GM06990 (cell line): ENCODE measurements at regions not wholly inside any gene's neighbourhood (a gene's known extent, or its start where the extent isn't known, plus 50 kb on each side); places are given as distances from the start of the nearest gene placed in this dataset.

Source experiments
- DNase-seq: peaks from one replicate; pipeline ENCODE4 v3.0.0-alpha.2; 2011; ENCODE audit not compliant: insufficient read length; ENCODE audit errors: extremely low read depth
- H3K27me3 ChIP-seq: replicated peaks from 2 replicates; pipeline ENCODE4 v1.6.0; 2011; ENCODE audit warnings: low read length; ENCODE audit not compliant: control insufficient read depth, insufficient read depth
- H3K36me3 ChIP-seq: 2 replicates; pipeline ENCODE4 v1.5.1; 2011; ENCODE audit warnings: low read length; ENCODE audit not compliant: control insufficient read depth, insufficient read depth
- H3K4me3 ChIP-seq: replicated peaks from 2 replicates; pipeline ENCODE4 v1.5.1; 2011; ENCODE audit warnings: low read depth, mild to moderate bottlenecking, control low read depth, low read length
- TF ChIP-seq, protein P1 (sequence below): IDR thresholded peaks from 2 replicates; pipeline ENCODE4 v1.5.1; 2011; ENCODE audit warnings: low read length, control low read depth, mild to moderate bottlenecking, inconsistent platforms; ENCODE audit not compliant: insufficient read depth, poor library complexity, severe bottlenecking

DNA sequence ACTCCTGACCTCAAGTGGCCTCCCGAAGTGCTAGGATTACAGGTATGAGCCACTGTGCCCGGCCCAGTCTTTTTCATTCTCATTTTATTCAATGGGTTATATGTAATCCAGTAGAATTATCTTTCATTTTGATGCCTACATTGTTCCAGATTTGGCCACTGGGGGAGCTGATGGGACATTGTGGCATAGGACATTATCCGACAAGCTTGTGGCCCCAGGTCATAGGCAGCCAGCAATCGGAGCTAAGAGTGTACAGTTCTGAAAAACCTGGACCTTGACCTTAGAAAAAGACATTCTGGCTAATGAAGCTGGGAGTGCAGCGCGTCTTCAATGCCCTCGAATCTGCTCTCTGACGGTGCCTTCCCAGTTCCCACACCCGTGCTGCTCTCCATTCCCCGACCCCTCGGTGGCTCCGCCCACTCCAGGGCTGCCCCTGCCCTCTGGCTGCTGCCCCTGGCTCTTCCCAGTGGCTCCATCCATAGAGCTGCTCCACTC is 108.7 kb downstream of the TEX29 start:
- TF ChIP-seq, protein P1, sequence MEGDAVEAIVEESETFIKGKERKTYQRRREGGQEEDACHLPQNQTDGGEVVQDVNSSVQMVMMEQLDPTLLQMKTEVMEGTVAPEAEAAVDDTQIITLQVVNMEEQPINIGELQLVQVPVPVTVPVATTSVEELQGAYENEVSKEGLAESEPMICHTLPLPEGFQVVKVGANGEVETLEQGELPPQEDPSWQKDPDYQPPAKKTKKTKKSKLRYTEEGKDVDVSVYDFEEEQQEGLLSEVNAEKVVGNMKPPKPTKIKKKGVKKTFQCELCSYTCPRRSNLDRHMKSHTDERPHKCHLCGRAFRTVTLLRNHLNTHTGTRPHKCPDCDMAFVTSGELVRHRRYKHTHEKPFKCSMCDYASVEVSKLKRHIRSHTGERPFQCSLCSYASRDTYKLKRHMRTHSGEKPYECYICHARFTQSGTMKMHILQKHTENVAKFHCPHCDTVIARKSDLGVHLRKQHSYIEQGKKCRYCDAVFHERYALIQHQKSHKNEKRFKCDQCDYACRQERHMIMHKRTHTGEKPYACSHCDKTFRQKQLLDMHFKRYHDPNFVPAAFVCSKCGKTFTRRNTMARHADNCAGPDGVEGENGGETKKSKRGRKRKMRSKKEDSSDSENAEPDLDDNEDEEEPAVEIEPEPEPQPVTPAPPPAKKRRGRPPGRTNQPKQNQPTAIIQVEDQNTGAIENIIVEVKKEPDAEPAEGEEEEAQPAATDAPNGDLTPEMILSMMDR = peak; percentile 62
- peaks cover 1% of the 10 kb centered on the region for H3K27me3 ChIP-seq
- no peak for DNase-seq
- no peak overlapping the region for H3K4me3 ChIP-seq
- no peaks in the 10 kb centered on the region for H3K36me3 ChIP-seq

DNA sequence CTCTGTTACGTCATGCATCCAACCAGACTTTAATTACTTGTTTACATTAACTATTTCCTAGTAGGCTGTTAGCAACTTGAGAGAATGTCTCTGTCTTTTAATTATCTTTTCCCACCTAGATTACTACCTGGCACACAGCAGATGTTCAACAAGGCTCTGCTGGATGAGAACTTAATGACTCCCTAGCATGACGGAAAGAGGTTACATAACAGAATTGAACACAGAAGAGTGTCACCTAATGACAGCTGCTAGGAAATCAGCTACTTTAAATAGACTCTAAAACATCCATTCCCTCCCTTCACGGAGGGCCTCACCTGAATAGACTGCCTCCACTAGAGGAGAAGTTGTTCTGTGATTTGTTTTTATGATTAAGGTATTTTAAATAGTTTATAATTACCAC is 110.8 kb downstream of the TEX29 start:
- TF ChIP-seq, protein P1 = no peak
- Histone ChIP-seq H3K4me3 (no peak overlapping the region), H3K36me3 (no peaks in the 10 kb centered on the region), H3K27me3 (peaks cover 1% of the 10 kb centered on the region)
- no peak for DNase-seq

DNA sequence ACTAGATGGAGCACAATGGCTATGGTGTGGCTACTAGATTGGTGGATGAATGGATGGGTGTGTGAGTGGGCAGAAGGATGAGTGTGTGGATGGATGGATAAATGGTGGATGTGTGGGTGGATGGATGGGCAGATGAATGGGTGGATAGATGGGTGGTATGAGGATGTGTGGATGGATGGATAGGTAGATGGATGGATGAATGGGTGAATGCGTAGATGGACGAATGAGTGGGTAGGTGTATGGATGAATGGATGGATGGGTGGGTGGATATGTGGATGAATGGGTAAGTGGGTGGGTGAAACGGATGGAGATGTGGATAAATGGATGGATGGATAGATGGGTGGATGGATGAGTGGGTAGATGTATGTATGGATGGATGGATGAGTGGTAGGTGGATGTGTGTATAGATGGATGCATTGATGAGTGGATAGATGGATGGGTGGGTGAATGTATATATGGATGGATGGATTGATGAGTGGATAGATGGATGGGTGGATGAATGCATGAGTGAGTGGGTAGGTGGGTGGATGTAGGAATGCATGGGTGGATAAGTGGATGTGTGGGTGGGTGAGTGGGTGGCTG is 114.2 kb downstream of the TEX29 start:
- H3K36me3 ChIP-seq = no peaks in the 10 kb centered on the region
- TF ChIP-seq, protein P1 = no peak
- H3K27me3 ChIP-seq = peaks cover 1% of the 10 kb centered on the region
- H3K4me3 ChIP-seq = no peak overlapping the region
- DNase-seq = no peak

DNA sequence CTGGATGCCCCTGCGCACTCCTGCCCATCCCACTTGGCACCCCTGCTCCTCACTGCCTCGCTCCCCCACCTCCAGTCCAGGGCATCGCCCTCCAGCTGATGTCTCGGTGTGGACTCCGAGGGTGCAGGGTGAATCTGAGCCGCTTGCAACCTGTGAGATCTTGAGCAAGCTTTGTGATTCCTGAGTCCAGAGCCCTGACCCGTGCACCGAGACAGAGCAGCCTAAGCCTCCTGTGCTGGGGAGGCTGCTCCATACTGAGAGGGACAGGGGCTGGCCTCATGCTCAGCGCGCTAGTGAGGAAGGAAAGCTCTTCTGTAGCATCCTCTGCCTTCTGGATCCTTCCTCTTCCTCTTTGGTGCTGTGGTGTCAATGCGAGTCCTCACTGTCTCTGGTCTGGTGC is 116.0 kb downstream of the TEX29 start:
- no peaks in the 10 kb centered on the region; the same call in 1 of the 2 replicates for H3K27me3 ChIP-seq
- TF ChIP-seq, protein P1 = no peak

DNA sequence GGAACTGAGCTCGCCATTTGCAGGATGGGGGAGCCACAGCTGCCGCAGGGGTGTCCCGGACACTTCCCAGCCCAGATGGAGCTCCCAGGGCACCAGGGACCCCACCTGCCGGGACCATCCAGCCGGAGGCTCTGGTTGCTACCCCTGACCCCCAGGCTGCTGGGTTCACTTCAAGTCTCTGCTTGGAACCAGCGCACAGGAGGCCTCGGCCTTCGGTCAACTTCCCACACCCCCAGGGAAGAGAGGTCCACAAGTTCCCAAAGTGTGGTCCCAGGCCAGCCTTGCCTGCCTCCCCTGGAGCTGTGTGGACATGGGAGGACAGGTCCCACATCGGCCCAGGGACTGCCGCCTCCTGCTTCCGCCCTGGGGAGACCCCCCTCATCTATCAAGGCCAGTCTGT is 117.0 kb downstream of the TEX29 start:
- no peak overlapping the region for H3K4me3 ChIP-seq
- TF ChIP-seq, protein P1 = no peak
- no peaks in the 10 kb centered on the region for H3K27me3 ChIP-seq
- DNase-seq = no peak
- no peaks in the 10 kb centered on the region for H3K36me3 ChIP-seq

More for the DNA sequence above, 116.0 kb downstream of the TEX29 start:
- H3K4me3 ChIP-seq = no peak overlapping the region
- DNase-seq = no peak
- H3K36me3 ChIP-seq = no peaks in the 10 kb centered on the region
